HepG2 (cell line): ENCODE measurements at regions not wholly inside any gene's neighbourhood (a gene's known extent, or its start where the extent isn't known, plus 50 kb on each side); places are given as distances from the start of the nearest gene placed in this dataset.

Experiments used
- ATAC-seq: fragments of 200-7000 bp; cut with Tn5 transposase; 3 replicates; pipeline ENCODE4 v1.9.1; 2020; ENCODE audit warnings: mild to moderate bottlenecking, moderate library complexity
- BruUV-seq: library from RNA; stranded (reverse); fragments of 400-500 nt; replicated peaks from 2 replicates; lab custom pipeline; 2021; lab: Mats Ljungman, UMichigan
- CTCF ChIA-PET: fragments of 300-600 bp; formaldehyde crosslinking; extraction: SDS; loops from one replicate; lab custom pipeline; 2021; ENCODE audit warnings: low total read pairs, inconsistent platforms, low intra/inter-chr PET ratio; lab: Yijun Ruan, JAX
- POLR2A ChIA-PET: fragments of 350-600 bp; sonication (Branson Sonifier 250); formaldehyde crosslinking; loops from one replicate; lab custom pipeline; 2020; ENCODE audit warnings: antibody characterized with exemption, inconsistent platforms; lab: Yijun Ruan, JAX
- DNase-seq: peaks from one replicate; pipeline ENCODE4 v3.0.0-alpha.2; 2015; ENCODE audit warnings: low spot score
- FAIRE-seq: peaks from 3 replicates; lab custom pipeline; 2011; peaks lifted over from hg19 to GRCh38; lab: Jason Lieb, UNC
- H2AFZ ChIP-seq: one replicate; pipeline ENCODE4 v1.6.1; 2011; ENCODE audit warnings: low read length, inconsistent platforms
- H3K27ac ChIP-seq: fragments of 300-600 bp; 3 replicates; pipeline ENCODE4 v1.8.0; 2011; ENCODE audit warnings: mixed run types, mild to moderate bottlenecking, mixed read lengths, low read length, inconsistent platforms; ENCODE audit not compliant: insufficient read depth; ENCODE audit errors: extremely low read length
- H3K27me3 ChIP-seq, 2 experiments: fragments of 200-600 bp in 1 of 2; 2 replicates in 1 of 2; 3 replicates in 1 of 2; pipeline versions ENCODE4 v1.6.0 to v1.8.0; 2011; ENCODE audit warnings: low read length in 2 of 2, mild to moderate bottlenecking in 2 of 2, moderate library complexity in 2 of 2, inconsistent platforms in 1 of 2; ENCODE audit not compliant: insufficient read depth in 2 of 2, control insufficient read depth in 1 of 2
- H3K36me3 ChIP-seq, 2 experiments: fragments of 200-600 bp in 1 of 2; replicated peaks in 1 of 2; 2 replicates in 1 of 2; 3 replicates in 1 of 2; pipeline versions ENCODE4 v1.5.1 to v1.8.0; 2011; ENCODE audit warnings: low read length in 2 of 2, inconsistent platforms in 1 of 2; ENCODE audit not compliant: insufficient read depth in 2 of 2, control insufficient read depth in 1 of 2
- H3K4me1 ChIP-seq: 2 replicates; pipeline ENCODE4 v1.5.1; 2012; ENCODE audit warnings: low read length, inconsistent platforms; ENCODE audit not compliant: insufficient read depth
- H3K4me2 ChIP-seq: 2 replicates; pipeline ENCODE4 v1.6.0; 2011; ENCODE audit warnings: low read depth, low read length, inconsistent platforms
- H3K4me3 ChIP-seq, 3 experiments: fragments of 200-600 bp in 1 of 3; sonication (generic), shearing (Covaris generic) in 1 of 3; replicated peaks in 1 of 3; 2 replicates each; pipeline ENCODE4 v1.5.1; 2011 to 2016; ENCODE audit warnings: low read length in 3 of 3, inconsistent platforms in 2 of 3, low read depth in 2 of 3, mild to moderate bottlenecking in 2 of 3, control low read depth in 1 of 3, mixed read lengths in 1 of 3; ENCODE audit not compliant: insufficient read depth in 1 of 3
- H3K79me2 ChIP-seq: one replicate; pipeline ENCODE4 v1.6.1; 2011; ENCODE audit warnings: low read length, inconsistent platforms; ENCODE audit not compliant: insufficient read depth
- H3K9ac ChIP-seq: 2 replicates; pipeline ENCODE4 v1.6.0; 2011; ENCODE audit warnings: mild to moderate bottlenecking, low read depth, low read length, inconsistent platforms; ENCODE audit not compliant: insufficient read depth
- H3K9me3 ChIP-seq: 2 replicates; pipeline ENCODE4 v1.5.1; 2012; ENCODE audit warnings: mild to moderate bottlenecking, low read length
- H4K20me1 ChIP-seq: 2 replicates; pipeline ENCODE4 v1.6.0; 2011; ENCODE audit warnings: inconsistent platforms, mild to moderate bottlenecking, low read length, moderate library complexity; ENCODE audit not compliant: insufficient read depth
- CENPX ChIP-seq: sonication (generic); formaldehyde crosslinking; IDR thresholded peaks from 2 replicates; pipeline ENCODE4 v1.9.0; 2021; ENCODE audit warnings: mild to moderate bottlenecking, missing genetic modification reagents, moderate library complexity
- ETV5 ChIP-seq: IDR thresholded peaks from 2 replicates; pipeline ENCODE4 v1.6.1; 2018; ENCODE audit warnings: missing biosample characterization, missing genetic modification reagents, inconsistent platforms, borderline replicate concordance
- ETV6 ChIP-seq: sonication (generic); formaldehyde crosslinking; conservative IDR thresholded peaks from 2 replicates; pipeline ENCODE4 v1.4.0; 2020; ENCODE audit warnings: missing genetic modification reagents
- GATAD1 ChIP-seq: IDR thresholded peaks from 2 replicates; pipeline ENCODE4 v1.6.1; 2016; ENCODE audit warnings: missing genetic modification reagents, missing compliant biosample characterization
- IRF2 ChIP-seq: IDR thresholded peaks from 2 replicates; pipeline ENCODE4 v1.6.1; 2018; ENCODE audit warnings: missing genetic modification reagents, missing compliant biosample characterization
- KLF6 ChIP-seq: IDR thresholded peaks from 2 replicates; pipeline ENCODE4 v1.8.0; 2016; ENCODE audit warnings: missing biosample characterization, missing genetic modification reagents
- MEIS2 ChIP-seq: sonication (generic); formaldehyde crosslinking; IDR thresholded peaks from 2 replicates; pipeline ENCODE4 v1.9.0; 2021; ENCODE audit warnings: mild to moderate bottlenecking, missing genetic modification reagents
- ZNF792 ChIP-seq: IDR thresholded peaks from 2 replicates; pipeline ENCODE4 v1.6.1; 2016
- ZSCAN9 ChIP-seq: IDR thresholded peaks from 2 replicates; pipeline ENCODE4 v1.6.1; 2016; ENCODE audit warnings: borderline replicate concordance
- WGBS: methylation state at CpG from one replicate; pipeline ENCODE4 v1.1.6; 2017; ENCODE audit warnings: low lambda C conversion rate; 5-methylcytosine and 5-hydroxymethylcytosine counted together
- in situ Hi-C: cut with HindIII; loops from 2 replicates; pipeline ENCODE4 v1.10.0; 2017; ENCODE audit warnings: low pct_unique_long_range_greater_than_20kb; ENCODE audit not compliant: extremely low pct_ligation_motif_present
- intact Hi-C: fragments of 100-400 bp; cut with micrococcal nuclease; formaldehyde crosslinking; loops from one replicate; pipeline ENCODE4 v1.10.0; 2022; ENCODE audit not compliant: unreplicated experiment
- TF ChIP-seq, protein P1 (sequence below): sonication (generic); formaldehyde crosslinking; IDR thresholded peaks from 2 replicates; pipeline ENCODE4 v1.5.0; 2020; ENCODE audit warnings: mild to moderate bottlenecking, missing genetic modification reagents
- TF ChIP-seq, protein P2 (sequence below): sonication (generic); formaldehyde crosslinking; IDR thresholded peaks from 2 replicates; pipeline ENCODE4 v1.4.0; 2020; ENCODE audit warnings: missing genetic modification reagents, mild to moderate bottlenecking, borderline replicate concordance
- TF ChIP-seq, protein P3 (sequence below): IDR thresholded peaks from 2 replicates; pipeline ENCODE4 v1.6.1; 2016; ENCODE audit warnings: missing compliant biosample characterization, missing genetic modification reagents, borderline replicate concordance

DNA sequence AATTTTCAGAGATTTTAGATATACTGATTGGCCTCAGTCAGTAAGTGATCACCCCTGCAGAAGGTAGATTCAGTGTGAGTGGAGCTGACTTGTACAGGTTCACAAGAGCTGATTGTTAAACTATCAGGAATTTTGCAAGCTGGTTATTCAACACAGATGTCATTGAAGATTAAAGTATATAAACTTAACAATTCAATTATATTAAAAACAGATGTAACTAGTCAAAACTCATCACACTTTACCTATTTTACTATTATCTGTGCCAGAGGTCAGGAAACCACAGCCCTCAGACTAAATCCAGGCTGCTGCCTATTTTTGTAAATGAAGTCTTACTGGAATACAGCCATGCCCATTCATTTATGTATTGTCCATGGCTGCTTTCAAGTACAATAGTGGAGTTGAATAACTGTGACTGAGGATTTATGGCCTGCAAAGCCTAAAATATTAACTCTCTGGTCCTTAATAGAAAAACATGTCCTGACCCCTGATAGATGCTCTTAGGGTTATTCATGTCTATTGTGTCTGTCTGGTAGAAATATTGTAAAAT is 429.3 kb upstream of the PDZRN3 start (continued):
- TF ChIP-seq ETV5 (CRISPR knock-in tag) (no peak), GATAD1 (CRISPR knock-in tag) (no peak)

DNA sequence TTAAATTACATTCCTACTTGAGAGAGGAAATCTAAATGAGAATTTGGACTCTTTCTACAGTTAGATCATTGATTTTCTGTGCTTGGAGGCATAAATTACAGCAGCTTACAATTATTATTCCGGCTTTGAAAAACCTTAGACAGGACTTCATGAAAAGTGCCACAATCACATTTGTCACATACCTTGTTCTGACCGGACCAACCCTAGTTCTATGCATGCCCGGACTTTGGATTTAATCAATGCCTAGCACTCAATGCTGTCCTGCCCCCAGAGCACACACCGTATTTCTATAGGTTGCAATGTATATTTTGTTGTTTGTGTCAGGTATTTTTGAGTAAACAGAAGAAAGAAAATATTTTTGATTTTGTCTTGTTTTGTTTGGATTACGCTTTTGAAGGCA is 424.7 kb upstream of the PDZRN3 start:
- in situ Hi-C loops = no loop called here
- WGBS = 0% methylated on average over 5 of the region's 5 CpGs
- CTCF ChIA-PET = no interaction called here
- H3K4me2 ChIP-seq = no peak overlapping the region
- no peak overlapping the region for H3K9ac ChIP-seq
- TF ChIP-seq MEIS2 (CRISPR knock-in tag) = no peak
- no peak for TF ChIP-seq CENPX (CRISPR knock-in tag)
- no peak for TF ChIP-seq ZNF792
- TF ChIP-seq ETV6 (CRISPR knock-in tag) = no peak
- no peak for TF ChIP-seq KLF6 (CRISPR knock-in tag)
- TF ChIP-seq, protein P1, sequence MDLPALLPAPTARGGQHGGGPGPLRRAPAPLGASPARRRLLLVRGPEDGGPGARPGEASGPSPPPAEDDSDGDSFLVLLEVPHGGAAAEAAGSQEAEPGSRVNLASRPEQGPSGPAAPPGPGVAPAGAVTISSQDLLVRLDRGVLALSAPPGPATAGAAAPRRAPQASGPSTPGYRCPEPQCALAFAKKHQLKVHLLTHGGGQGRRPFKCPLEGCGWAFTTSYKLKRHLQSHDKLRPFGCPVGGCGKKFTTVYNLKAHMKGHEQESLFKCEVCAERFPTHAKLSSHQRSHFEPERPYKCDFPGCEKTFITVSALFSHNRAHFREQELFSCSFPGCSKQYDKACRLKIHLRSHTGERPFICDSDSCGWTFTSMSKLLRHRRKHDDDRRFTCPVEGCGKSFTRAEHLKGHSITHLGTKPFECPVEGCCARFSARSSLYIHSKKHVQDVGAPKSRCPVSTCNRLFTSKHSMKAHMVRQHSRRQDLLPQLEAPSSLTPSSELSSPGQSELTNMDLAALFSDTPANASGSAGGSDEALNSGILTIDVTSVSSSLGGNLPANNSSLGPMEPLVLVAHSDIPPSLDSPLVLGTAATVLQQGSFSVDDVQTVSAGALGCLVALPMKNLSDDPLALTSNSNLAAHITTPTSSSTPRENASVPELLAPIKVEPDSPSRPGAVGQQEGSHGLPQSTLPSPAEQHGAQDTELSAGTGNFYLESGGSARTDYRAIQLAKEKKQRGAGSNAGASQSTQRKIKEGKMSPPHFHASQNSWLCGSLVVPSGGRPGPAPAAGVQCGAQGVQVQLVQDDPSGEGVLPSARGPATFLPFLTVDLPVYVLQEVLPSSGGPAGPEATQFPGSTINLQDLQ = no peak
- TF ChIP-seq, protein P2, sequence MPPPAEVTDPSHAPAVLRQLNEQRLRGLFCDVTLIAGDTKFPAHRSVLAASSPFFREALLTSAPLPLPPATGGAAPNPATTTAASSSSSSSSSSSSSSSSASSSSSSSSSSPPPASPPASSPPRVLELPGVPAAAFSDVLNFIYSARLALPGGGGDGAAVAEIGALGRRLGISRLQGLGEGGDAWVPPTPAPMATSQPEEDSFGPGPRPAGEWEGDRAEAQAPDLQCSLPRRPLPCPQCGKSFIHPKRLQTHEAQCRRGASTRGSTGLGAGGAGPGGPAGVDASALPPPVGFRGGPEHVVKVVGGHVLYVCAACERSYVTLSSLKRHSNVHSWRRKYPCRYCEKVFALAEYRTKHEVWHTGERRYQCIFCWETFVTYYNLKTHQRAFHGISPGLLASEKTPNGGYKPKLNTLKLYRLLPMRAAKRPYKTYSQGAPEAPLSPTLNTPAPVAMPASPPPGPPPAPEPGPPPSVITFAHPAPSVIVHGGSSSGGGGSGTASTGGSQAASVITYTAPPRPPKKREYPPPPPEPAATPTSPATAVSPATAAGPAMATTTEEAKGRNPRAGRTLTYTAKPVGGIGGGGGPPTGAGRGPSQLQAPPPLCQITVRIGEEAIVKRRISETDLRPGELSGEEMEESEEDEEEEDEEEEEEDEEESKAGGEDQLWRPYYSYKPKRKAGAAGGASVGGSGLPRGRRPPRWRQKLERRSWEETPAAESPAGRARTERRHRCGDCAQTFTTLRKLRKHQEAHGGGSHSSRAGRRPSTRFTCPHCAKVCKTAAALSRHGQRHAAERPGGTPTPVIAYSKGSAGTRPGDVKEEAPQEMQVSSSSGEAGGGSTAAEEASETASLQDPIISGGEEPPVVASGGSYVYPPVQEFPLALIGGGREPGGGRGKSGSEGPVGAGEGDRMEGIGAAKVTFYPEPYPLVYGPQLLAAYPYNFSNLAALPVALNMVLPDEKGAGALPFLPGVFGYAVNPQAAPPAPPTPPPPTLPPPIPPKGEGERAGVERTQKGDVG (CRISPR knock-in tag) = no peak
- no peak for TF ChIP-seq ZSCAN9 (CRISPR knock-in tag)
- TF ChIP-seq, protein P3, sequence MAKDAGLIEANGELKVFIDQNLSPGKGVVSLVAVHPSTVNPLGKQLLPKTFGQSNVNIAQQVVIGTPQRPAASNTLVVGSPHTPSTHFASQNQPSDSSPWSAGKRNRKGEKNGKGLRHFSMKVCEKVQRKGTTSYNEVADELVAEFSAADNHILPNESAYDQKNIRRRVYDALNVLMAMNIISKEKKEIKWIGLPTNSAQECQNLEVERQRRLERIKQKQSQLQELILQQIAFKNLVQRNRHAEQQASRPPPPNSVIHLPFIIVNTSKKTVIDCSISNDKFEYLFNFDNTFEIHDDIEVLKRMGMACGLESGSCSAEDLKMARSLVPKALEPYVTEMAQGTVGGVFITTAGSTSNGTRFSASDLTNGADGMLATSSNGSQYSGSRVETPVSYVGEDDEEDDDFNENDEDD (CRISPR knock-in tag) = no peak
- no peak for TF ChIP-seq IRF2 (CRISPR knock-in tag)
- no peaks in the 10 kb centered on the region for H3K4me1 ChIP-seq
- no peaks in the 10 kb centered on the region for H3K79me2 ChIP-seq
- DNase-seq (no peak), FAIRE-seq (no peak), ATAC-seq (no peak)
- no peak overlapping the region for H3K4me3 ChIP-seq
- no peaks in the 10 kb centered on the region for H3K36me3 ChIP-seq
- H2AFZ ChIP-seq = no peak overlapping the region
- no peaks in the 10 kb centered on the region for H3K27me3 ChIP-seq
- intact Hi-C loops = no loop called here
- H4K20me1 ChIP-seq = no peaks in the 10 kb centered on the region
- H3K9me3 ChIP-seq = no peaks in the 10 kb centered on the region
- H3K27ac ChIP-seq = no peak overlapping the region
- no TSS peak for BruUV-seq
- POLR2A ChIA-PET = no interaction called here
